SK-N-SH (cell line): ENCODE measurements at regions not wholly inside any gene's neighbourhood (a gene's known extent, or its start where the extent isn't known, plus 50 kb on each side); places are given as distances from the start of the nearest gene placed in this dataset.
A peak's percentile ranks its signal among the peaks of the same experiment; 100 is the strongest.

Source experiments
- CTCF ChIA-PET: fragments of 300-600, 350-600 bp; formaldehyde crosslinking; extraction: SDS; loops from one replicate; lab custom pipeline; 2021; lab: Yijun Ruan, JAX
- POLR2A ChIA-PET: fragments of 350-600 bp; sonication (Branson Sonifier 250); formaldehyde crosslinking; extraction: SDS; loops from one replicate; lab custom pipeline; 2020; ENCODE audit warnings: antibody characterized with exemption, inconsistent platforms; lab: Yijun Ruan, JAX
- DNase-seq: peaks from one replicate; pipeline ENCODE4 v3.0.0; 2012
- H2AFZ ChIP-seq: fragments of 200-600 bp; sonication (generic); 2 replicates; pipeline ENCODE4 v1.8.1; 2016; ENCODE audit warnings: antibody characterized with exemption, mild to moderate bottlenecking, low read depth
- H3F3A ChIP-seq: fragments of 200-600 bp; sonication (generic); replicated peaks from 2 replicates; pipeline ENCODE3; 2016; ENCODE audit warnings: antibody characterized with exemption, mild to moderate bottlenecking; ENCODE audit not compliant: insufficient read depth
- H3K27ac ChIP-seq, 2 experiments: fragments of 200-500 bp in 1 of 2; fragments of 200-600 bp in 1 of 2; sonication (Bioruptor generic) in 1 of 2; sonication (generic), shearing (Covaris generic) in 1 of 2; 2 replicates each; pipeline versions ENCODE4 v1.5.1 to v1.6.1; 2014 to 2016; ENCODE audit warnings: low read depth in 2 of 2, inconsistent platforms in 1 of 2, low read length in 1 of 2, mild to moderate bottlenecking in 1 of 2, mixed read lengths in 1 of 2
- H3K27me3 ChIP-seq: fragments of 200-600 bp; sonication (generic), shearing (Covaris generic); 2 replicates; pipeline ENCODE4 v1.6.1; 2016; ENCODE audit warnings: mixed run types; ENCODE audit not compliant: insufficient read depth
- H3K36me3 ChIP-seq, 2 experiments: fragments of 200-500 bp in 1 of 2; fragments of 200-600 bp in 1 of 2; sonication (Bioruptor generic) in 1 of 2; sonication (generic) in 1 of 2; replicated peaks in 1 of 2; 2 replicates each; pipeline versions ENCODE3 to v1.5.1; 2014 to 2016; ENCODE audit warnings: low read length in 1 of 2, mild to moderate bottlenecking in 1 of 2; ENCODE audit not compliant: insufficient read depth in 2 of 2, control insufficient read depth in 1 of 2
- H3K4me1 ChIP-seq, 2 experiments: fragments of 200-500 bp in 1 of 2; fragments of 200-600 bp in 1 of 2; sonication (Bioruptor generic) in 1 of 2; sonication (generic), shearing (Covaris generic) in 1 of 2; 2 replicates each; pipeline versions ENCODE4 v1.5.1 to v1.6.1; 2014 to 2016; ENCODE audit warnings: low read depth in 1 of 2, low read length in 1 of 2, mixed run types in 1 of 2; ENCODE audit not compliant: insufficient read depth in 2 of 2, control insufficient read depth in 1 of 2
- H3K4me2 ChIP-seq: fragments of 200-600 bp; sonication (generic), shearing (Covaris generic); 2 replicates; pipeline ENCODE4 v1.6.1; 2017; ENCODE audit warnings: mixed run types
- H3K4me3 ChIP-seq, 2 experiments: fragments of 200-500 bp in 1 of 2; fragments of 200-600 bp in 1 of 2; sonication (Bioruptor generic) in 1 of 2; sonication (generic), shearing (Covaris generic) in 1 of 2; 2 replicates each; pipeline versions ENCODE4 v1.5.1 to v1.8.1; 2014 to 2016; ENCODE audit warnings: low read depth in 2 of 2, inconsistent platforms in 1 of 2, low read length in 1 of 2, mild to moderate bottlenecking in 1 of 2, mixed read lengths in 1 of 2, moderate library complexity in 1 of 2
- H3K79me2 ChIP-seq: fragments of 200-600 bp; sonication (generic); 2 replicates; pipeline ENCODE4 v1.8.1; 2017; ENCODE audit warnings: mild to moderate bottlenecking; ENCODE audit not compliant: insufficient read depth
- H3K9ac ChIP-seq: fragments of 200-600 bp; sonication (generic); 2 replicates; pipeline ENCODE4 v1.6.1; 2017; ENCODE audit warnings: mixed run types
- H3K9me2 ChIP-seq: fragments of 200-600 bp; sonication (generic); 2 replicates; pipeline ENCODE4 v1.6.1; 2017; ENCODE audit warnings: mixed run types
- H3K9me3 ChIP-seq: fragments of 200-600 bp; sonication (generic); 2 replicates; pipeline ENCODE4 v1.6.1; 2017; ENCODE audit warnings: mixed run types, mild to moderate bottlenecking, moderate library complexity
- H4K20me1 ChIP-seq: fragments of 200-600 bp; sonication (generic); 2 replicates; pipeline ENCODE4 v1.6.1; 2017; ENCODE audit warnings: mild to moderate bottlenecking, mixed run types; ENCODE audit not compliant: insufficient read depth
- ELF1 ChIP-seq: IDR thresholded peaks from 2 replicates; pipeline ENCODE4 v1.4.0; 2012
- EP300 ChIP-seq, 2 experiments: IDR thresholded peaks; 2 replicates each; pipeline versions ENCODE4 v1.4.0 to v1.6.1; 2012; ENCODE audit warnings: borderline replicate concordance in 1 of 2, low read depth in 1 of 2, low read length in 1 of 2
- GABPA ChIP-seq: IDR thresholded peaks from 2 replicates; pipeline ENCODE4 v1.4.0; 2012; ENCODE audit warnings: low read depth, mild to moderate bottlenecking
- POLR2AphosphoS5 ChIP-seq: IDR thresholded peaks from 2 replicates; pipeline ENCODE4 v1.6.1; 2012; ENCODE audit warnings: low read depth, low read length
- SIN3A ChIP-seq: IDR thresholded peaks from 2 replicates; pipeline ENCODE4 v1.6.1; 2012; ENCODE audit warnings: low read depth, mild to moderate bottlenecking, low read length, moderate library complexity, borderline replicate concordance
- TCF12 ChIP-seq: IDR thresholded peaks from 2 replicates; pipeline ENCODE4 v1.4.0; 2012
- WGBS: methylation state at CpG from one replicate; pipeline ENCODE4 v1.1.6; 2017; ENCODE audit warnings: low lambda C conversion rate; 5-methylcytosine and 5-hydroxymethylcytosine counted together
- TF ChIP-seq, protein P1 (sequence below): IDR thresholded peaks from 2 replicates; pipeline ENCODE4; 2012
- TF ChIP-seq, protein P2 (sequence below): IDR thresholded peaks from 2 replicates; pipeline ENCODE4 v1.4.0; 2012; ENCODE audit warnings: low read depth, borderline replicate concordance
- TF ChIP-seq, protein P3 (sequence below): fragments of 150-350 bp; IDR thresholded peaks from 2 replicates; pipeline ENCODE4 v1.6.1; 2017; ENCODE audit warnings: antibody characterized with exemption, low read length, low read depth, borderline replicate concordance
- TF ChIP-seq, protein P4 (sequence below): fragments of 150-350 bp; IDR thresholded peaks from 2 replicates; pipeline ENCODE4 v1.6.1; 2016; ENCODE audit warnings: mild to moderate bottlenecking, low read depth, low read length

DNA sequence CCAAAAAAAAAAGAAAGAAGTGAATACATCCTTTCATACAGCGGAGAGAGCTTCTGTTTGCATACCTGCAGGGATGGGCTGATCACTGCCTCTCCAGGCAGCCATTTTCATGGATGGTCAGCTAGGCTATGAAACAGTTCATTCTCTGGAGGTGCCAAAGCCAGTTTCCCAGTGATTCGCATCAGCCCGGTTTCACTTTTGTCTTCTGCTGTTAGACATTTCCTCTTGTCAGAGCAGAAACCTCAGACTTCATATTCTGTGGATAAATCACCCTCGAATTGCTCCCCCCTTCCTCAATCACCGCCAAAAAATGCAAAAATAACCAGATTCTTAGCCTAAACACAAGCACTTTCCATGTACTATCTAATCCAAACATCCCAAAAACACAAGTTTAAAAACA lies 225.6 kb downstream of the ADAMTS9 start (continued):
- TF ChIP-seq EP300 (IDR thresholded peaks at IDR 0.05; ENCODE audit: borderline replicate concordance in 1 of 2, low read depth in 1 of 2, low read length in 1 of 2): peak in 1 of 2 experiments; percentile 68; a peak in 1 of 4 replicates
- TF ChIP-seq ELF1: no peak

DNA sequence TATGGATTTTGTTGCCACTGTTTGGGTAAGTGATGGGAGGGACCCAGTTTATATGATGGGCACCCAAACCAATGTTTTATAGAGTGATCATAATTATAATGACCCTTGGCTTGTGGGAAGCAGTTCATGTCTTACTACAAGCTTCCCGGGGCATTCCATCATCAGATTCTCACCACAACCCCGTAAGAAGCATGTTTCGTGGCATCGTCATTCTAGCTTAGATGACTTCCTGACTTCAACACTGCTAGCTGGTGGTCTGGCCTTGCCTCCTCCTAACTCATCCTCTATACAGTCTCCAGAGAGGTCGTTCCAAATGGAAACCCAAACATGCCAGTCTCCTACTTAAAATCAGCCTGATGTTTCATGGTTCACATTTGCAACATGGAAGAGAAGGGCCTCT lies 226.9 kb downstream of the ADAMTS9 start:
- H3K4me2 ChIP-seq: no peak overlapping the region
- POLR2A ChIA-PET: no interaction called here
- no peak for DNase-seq
- 97% methylated on average over 5 of the region's 5 CpGs for WGBS
- no peak overlapping the region for H3K4me3 ChIP-seq
- H3K9me3 ChIP-seq: no peaks in the 10 kb centered on the region
- H3K27ac ChIP-seq: peak overlapping the region in 1 of 2 experiments; percentile 83; a peak in 2 of 4 replicates
- H3F3A ChIP-seq: peaks cover 16% of the 10 kb centered on the region
- no peaks in the 10 kb centered on the region for H3K27me3 ChIP-seq
- H3K9ac ChIP-seq: peak overlapping the region; percentile 49; the same call in 1 of the 2 replicates
- no peaks in the 10 kb centered on the region for H3K36me3 ChIP-seq
- H3K9me2 ChIP-seq: no peaks in the 10 kb centered on the region
- no peak for TF ChIP-seq POLR2AphosphoS5
- TF ChIP-seq, protein P1, sequence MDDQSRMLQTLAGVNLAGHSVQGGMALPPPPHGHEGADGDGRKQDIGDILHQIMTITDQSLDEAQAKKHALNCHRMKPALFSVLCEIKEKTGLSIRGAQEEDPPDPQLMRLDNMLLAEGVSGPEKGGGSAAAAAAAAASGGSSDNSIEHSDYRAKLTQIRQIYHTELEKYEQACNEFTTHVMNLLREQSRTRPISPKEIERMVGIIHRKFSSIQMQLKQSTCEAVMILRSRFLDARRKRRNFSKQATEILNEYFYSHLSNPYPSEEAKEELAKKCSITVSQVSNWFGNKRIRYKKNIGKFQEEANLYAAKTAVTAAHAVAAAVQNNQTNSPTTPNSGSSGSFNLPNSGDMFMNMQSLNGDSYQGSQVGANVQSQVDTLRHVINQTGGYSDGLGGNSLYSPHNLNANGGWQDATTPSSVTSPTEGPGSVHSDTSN: peak; percentile 47; the same call in 1 of the 2 replicates
- TF ChIP-seq TCF12: no peak
- no peak for TF ChIP-seq SIN3A
- TF ChIP-seq, all 33 proteins: peak for 1
- peaks cover 0 to 12% of the 10 kb centered on the region in 2 experiments; a peak in 2 of 4 replicates for H3K4me1 ChIP-seq
- H3K79me2 ChIP-seq: no peaks in the 10 kb centered on the region
- CTCF ChIA-PET: interaction anchor here (2.2 kb wide), 1 partner anchor 23 kb away, joined by 8 read pairs; no protein-coding TSS in a partner anchor
- H2AFZ ChIP-seq: no peak overlapping the region
- H4K20me1 ChIP-seq: no peaks in the 10 kb centered on the region

DNA sequence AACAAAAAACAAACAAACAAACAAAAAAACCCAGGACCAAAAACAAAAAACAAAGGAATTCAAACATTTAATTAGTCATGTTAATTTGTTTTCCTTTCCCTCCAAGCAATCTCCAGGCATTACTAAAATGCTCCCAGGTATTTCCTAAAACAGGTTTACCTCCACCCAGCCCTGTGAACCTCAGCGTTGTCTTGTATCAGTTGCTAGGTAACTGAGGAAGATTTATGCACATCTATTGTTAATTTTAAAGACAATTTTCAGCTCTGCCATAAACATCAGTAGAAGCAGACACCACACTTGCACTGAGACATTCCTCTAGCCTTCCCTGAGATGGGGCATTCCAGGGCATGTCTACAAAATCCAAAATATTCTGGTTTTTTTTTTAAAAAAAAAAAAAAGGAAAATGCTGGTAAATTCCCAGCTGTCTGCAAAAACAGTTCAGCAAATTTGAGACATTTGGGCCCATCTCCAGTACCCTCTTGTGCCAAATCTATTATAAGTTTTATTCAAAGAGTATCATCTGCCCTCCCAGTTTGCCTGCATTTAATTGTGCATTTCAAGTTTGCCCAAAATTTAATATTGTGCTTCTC lies 227.6 kb downstream of the ADAMTS9 start:
- POLR2A ChIA-PET: no interaction called here

More for the DNA sequence above, 227.6 kb downstream of the ADAMTS9 start:
- CTCF ChIA-PET: interaction anchor here (2.2 kb wide), 1 partner anchor 24 kb away, joined by 8 read pairs; no protein-coding TSS in a partner anchor
- H3K4me2 ChIP-seq: no peak overlapping the region
- peak overlapping the region in 1 of 2 experiments; percentile 83; a peak in 2 of 4 replicates for H3K27ac ChIP-seq
- TF ChIP-seq GABPA: no peak
- TF ChIP-seq, protein P1: no peak
- TF ChIP-seq, protein P2, sequence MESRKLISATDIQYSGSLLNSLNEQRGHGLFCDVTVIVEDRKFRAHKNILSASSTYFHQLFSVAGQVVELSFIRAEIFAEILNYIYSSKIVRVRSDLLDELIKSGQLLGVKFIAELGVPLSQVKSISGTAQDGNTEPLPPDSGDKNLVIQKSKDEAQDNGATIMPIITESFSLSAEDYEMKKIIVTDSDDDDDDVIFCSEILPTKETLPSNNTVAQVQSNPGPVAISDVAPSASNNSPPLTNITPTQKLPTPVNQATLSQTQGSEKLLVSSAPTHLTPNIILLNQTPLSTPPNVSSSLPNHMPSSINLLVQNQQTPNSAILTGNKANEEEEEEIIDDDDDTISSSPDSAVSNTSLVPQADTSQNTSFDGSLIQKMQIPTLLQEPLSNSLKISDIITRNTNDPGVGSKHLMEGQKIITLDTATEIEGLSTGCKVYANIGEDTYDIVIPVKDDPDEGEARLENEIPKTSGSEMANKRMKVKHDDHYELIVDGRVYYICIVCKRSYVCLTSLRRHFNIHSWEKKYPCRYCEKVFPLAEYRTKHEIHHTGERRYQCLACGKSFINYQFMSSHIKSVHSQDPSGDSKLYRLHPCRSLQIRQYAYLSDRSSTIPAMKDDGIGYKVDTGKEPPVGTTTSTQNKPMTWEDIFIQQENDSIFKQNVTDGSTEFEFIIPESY: no peak
- TF ChIP-seq, protein P3, sequence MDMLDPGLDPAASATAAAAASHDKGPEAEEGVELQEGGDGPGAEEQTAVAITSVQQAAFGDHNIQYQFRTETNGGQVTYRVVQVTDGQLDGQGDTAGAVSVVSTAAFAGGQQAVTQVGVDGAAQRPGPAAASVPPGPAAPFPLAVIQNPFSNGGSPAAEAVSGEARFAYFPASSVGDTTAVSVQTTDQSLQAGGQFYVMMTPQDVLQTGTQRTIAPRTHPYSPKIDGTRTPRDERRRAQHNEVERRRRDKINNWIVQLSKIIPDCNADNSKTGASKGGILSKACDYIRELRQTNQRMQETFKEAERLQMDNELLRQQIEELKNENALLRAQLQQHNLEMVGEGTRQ: no peak
- TF ChIP-seq, protein P4, sequence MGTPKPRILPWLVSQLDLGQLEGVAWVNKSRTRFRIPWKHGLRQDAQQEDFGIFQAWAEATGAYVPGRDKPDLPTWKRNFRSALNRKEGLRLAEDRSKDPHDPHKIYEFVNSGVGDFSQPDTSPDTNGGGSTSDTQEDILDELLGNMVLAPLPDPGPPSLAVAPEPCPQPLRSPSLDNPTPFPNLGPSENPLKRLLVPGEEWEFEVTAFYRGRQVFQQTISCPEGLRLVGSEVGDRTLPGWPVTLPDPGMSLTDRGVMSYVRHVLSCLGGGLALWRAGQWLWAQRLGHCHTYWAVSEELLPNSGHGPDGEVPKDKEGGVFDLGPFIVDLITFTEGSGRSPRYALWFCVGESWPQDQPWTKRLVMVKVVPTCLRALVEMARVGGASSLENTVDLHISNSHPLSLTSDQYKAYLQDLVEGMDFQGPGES: no peak
- H2AFZ ChIP-seq: no peak overlapping the region
- no peaks in the 10 kb centered on the region for H3K36me3 ChIP-seq
- H3F3A ChIP-seq: peaks cover 16% of the 10 kb centered on the region
- no peak overlapping the region for H3K4me3 ChIP-seq
- H3K9me3 ChIP-seq: no peaks in the 10 kb centered on the region
- peaks cover 0 to 12% of the 10 kb centered on the region in 2 experiments; a peak in 2 of 4 replicates for H3K4me1 ChIP-seq
- H3K27me3 ChIP-seq: no peaks in the 10 kb centered on the region
- DNase-seq: no peak
- 80% methylated on average over 1 of the region's 1 CpG for WGBS
- H3K79me2 ChIP-seq: no peaks in the 10 kb centered on the region
- no peaks in the 10 kb centered on the region for H4K20me1 ChIP-seq
- H3K9ac ChIP-seq: no peak overlapping the region
- H3K9me2 ChIP-seq: no peaks in the 10 kb centered on the region
